ENCODE measurements at regions not wholly inside any gene's neighbourhood (a gene's known extent, or its start where the extent isn't known, plus 50 kb on each side); places are given as distances from the start of the nearest gene placed in this dataset.
"Not testable (repeated sequence)": the region's sequence is repeated elsewhere in the genome, so short reads cannot be mapped to it uniquely, and the experiment has no call there.

GRCh38 chr5:148740966-148741742, 85.3 kb upstream of the ADRB2 start:
- peak; percentile 62 for TF ChIP-seq CTCF (IDR thresholded peaks at IDR 0.05; ENCODE audit: low read depth, low read length, missing control alignments)
- DNase-seq (ENCODE audit: low read depth) = peak; percentile 31
- H3K4me3 ChIP-seq (ENCODE audit: low read depth, low read length) = no peak overlapping the region

DNA sequence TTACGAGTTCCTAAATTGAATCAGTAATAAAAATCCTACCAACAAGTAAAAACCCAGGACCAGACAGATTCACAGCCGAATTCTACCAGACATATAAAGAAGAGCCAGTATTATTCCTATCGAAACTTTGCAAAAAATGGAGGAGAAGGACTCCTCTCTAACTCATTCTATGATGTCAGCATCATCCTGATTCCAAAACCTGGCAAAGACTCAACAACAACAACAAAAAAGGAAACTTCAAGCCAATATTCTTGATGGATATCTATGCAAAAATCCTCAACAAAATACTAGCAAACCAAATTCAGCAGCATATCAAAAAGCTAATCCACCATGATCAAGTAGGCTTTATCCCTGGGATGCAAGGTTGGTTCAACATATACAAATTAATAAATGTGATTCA, 84.6 kb upstream of the ADRB2 start:
- not testable (repeated sequence) for H3K4me3 ChIP-seq (ENCODE audit: low read depth, low read length); DNase-seq (ENCODE audit: low read depth)

- H3K4me3 ChIP-seq (ENCODE audit: low read depth, low read length); DNase-seq (ENCODE audit: low read depth): not testable (repeated sequence)
Observed at GRCh38 chr5:148744380-148744779, 82.0 kb upstream of the ADRB2 start.

DNA sequence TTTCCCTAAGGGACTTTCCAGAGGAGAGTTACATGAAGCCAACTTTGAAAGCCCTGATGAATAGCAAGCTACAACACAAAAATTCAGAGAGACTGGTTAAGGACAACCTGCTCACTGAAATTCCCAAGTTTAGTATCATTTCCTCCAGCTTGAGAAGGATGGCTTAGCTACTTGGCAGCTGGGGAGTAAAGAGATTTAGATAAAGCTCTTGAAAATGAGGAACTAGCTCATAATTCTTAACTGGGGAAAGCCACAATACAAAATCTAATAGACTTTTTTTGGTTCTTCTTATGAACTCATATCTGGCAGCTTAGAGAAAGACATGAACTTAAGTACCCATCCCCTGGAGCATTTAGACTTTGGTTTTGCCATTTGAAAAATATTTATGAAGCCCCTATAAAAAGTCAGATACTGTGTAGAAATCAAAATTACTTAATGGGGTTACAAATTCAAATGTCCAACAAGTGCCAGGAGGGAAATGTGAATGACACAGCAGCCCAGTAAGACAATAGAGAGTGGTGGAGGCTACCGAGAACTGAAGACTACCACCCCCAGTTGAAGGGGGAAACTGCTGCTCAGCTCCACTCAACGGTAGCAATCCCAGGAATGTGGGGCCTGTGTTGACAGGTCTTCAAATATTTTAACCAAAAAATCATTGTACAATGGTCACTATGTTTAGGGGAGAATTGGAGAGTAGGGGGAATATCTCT, 79.4 kb upstream of the ADRB2 start:
- H3K4me3 ChIP-seq (ENCODE audit: low read depth, low read length) = no peak overlapping the region
- no peak for DNase-seq (ENCODE audit: low read depth)
- no peak for TF ChIP-seq CTCF (IDR thresholded peaks at IDR 0.05; ENCODE audit: low read depth, low read length, missing control alignments)

GRCh38 chr5:148747536-148747906, 78.9 kb upstream of the ADRB2 start:
- no peak for DNase-seq (ENCODE audit: low read depth)
- TF ChIP-seq CTCF (IDR thresholded peaks at IDR 0.05; ENCODE audit: low read depth, low read length, missing control alignments) = no peak

DNA sequence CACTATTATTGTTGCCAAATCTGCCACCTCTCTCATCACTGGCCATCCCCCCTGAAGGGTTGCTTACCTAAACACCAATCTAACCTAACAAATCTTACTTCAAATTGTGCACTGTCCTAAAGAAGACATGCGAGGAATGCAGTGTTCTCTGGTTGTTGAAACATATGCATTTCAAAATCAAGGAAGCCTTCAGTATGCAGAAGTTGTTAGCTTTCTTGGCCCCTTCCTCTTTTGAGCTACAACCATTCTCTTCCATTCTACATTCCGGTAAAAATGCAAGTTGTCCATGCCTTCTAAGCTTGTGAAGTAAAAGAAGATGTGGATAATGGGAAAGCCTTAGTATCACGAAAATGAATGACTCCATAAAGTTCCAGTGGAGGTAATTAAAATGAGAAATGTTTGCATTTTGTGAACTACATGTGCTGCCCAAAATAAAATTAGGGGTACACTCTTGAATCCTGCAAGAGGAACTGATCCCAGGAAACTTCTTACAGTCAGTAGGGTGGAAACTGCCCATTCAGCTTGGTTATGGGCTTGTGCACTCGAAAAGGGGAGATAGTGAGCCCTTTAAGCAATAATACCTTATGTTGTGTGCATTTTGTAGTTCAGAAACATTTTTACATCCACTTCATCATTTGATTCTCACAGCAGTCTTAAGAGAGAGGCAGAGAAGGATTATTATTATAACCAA, 77.6 kb upstream of the ADRB2 start:
- TF ChIP-seq CTCF (IDR thresholded peaks at IDR 0.05; ENCODE audit: low read depth, low read length, missing control alignments) = no peak
- DNase-seq (ENCODE audit: low read depth) = no peak
- H3K4me3 ChIP-seq (ENCODE audit: low read depth, low read length) = no peak overlapping the region

More at GRCh38 chr5:148747536-148747906, 78.9 kb upstream of the ADRB2 start:
- no peak overlapping the region for H3K4me3 ChIP-seq (ENCODE audit: low read depth, low read length)

DNA sequence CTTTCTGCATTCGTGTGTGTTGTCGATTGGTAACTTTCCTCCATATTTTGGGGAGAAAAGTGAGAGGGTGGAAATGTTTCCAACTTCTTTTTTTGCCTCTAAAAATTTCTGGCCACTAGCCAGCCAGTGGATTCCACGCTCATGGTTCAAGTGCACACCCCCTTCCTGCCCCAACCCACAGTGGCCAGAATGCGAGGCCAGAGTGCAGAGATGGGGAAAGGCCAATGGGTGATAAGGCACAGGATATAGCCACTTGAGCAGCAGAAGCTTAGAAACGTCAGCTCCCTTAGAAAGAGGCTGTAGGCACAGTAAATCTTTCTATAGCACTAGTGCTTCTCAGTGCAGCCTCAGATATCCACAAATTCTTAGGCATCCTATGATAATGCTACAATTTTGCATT, 75.8 kb upstream of the ADRB2 start:
- H3K4me3 ChIP-seq (ENCODE audit: low read depth, low read length) = no peak overlapping the region
- DNase-seq (ENCODE audit: low read depth) = no peak
- TF ChIP-seq CTCF (IDR thresholded peaks at IDR 0.05; ENCODE audit: low read depth, low read length, missing control alignments) = no peak
